Eye (tissue), 1 donor: ENCODE measurements at regions not wholly inside any gene's neighbourhood (a gene's known extent, or its start where the extent isn't known, plus 50 kb on each side); places are given as distances from the start of the nearest gene placed in this dataset.
A peak's percentile ranks its signal among the peaks of the same experiment; 100 is the strongest.

ENCODE experiments used
- DNase-seq: peaks from one replicate; pipeline ENCODE4 v3.0.0-alpha.2; 2015

GRCh38 chr12:128055567-128055966, 211.4 kb upstream of the TMEM132C start:
- peak; percentile 43 for DNase-seq

DNA sequence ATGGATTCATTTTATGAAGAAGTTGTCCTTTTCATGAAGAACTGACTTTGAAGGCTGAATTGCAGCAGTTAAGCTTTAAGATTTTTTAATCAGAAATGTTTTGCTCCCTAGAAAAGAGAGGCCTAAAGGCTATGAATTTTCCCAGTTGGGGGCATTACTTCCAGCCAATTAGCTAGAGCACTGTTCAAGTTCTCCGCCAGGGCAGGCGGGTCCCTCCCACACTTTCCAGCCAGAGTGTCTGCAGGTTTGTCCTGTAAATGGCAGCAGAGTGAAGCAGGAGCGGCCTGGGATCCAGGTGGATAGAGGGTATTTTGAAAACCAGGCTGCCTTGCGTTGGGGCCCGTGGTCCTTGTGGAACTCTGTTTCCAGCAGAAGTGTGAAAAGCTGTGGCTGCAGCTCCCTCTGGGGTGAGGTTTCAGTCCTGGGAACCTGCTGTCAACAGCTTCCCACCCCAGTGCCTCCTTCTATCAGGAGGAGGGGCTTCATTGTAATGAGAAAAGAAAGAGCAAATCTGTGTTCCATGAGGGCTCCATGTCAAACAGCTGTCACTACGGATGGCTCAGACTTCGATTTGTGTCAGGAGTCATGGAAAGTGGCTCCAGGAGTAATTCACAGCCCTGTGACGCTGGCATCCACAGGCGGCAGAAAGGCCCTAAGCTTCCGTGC, 210.7 kb upstream of the TMEM132C start:
- peak; percentile 90 for DNase-seq

DNA sequence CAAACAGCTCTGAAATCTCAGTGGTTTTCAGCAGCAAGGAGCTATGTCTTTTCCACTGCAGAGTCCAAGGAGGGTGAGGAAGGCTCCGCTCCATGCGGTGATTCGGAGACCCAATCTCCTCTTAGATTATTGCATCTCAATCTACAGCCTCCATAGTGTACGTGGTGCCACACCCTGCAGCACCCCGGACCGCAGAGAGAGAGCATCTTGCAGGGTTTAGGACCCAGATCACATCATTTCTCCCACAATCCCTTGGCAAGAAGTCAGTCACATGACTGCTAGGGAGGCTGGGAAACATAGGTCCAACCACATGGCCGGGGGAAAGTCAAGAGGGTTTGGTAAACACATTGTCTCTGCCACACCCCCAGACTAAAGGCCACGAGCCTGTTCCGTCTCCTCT, 209.4 kb upstream of the TMEM132C start:
- DNase-seq, result no peak

- DNase-seq, result no peak
Observed at GRCh38 chr12:128059621-128060370, 207.2 kb upstream of the TMEM132C start.

GRCh38 chr12:128068211-128068610, 198.8 kb upstream of the TMEM132C start:
- DNase-seq, result no peak

- DNase-seq, result peak; percentile 83
Observed at GRCh38 chr12:128069359-128069997, 197.5 kb upstream of the TMEM132C start.

DNA sequence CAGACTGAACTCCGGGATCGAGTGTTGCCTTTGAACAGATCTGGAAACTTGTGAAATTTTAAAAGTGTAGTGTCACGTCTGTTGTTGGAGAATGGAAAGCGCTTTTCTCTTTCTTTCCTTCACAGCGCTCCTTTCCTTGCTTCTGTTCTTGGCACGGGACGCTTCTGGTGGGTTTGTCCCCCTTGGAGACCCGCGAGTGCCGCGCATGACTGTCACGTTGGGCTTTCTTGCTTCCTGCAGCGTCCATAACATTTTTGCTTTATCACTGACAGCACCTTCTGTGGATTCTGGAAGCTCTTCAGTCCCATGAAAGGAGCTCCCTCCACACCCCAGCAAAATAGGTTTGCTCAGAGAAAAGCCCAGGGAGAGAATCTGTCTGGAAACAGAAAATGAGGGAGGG, 193.0 kb upstream of the TMEM132C start:
- no peak for DNase-seq

DNA sequence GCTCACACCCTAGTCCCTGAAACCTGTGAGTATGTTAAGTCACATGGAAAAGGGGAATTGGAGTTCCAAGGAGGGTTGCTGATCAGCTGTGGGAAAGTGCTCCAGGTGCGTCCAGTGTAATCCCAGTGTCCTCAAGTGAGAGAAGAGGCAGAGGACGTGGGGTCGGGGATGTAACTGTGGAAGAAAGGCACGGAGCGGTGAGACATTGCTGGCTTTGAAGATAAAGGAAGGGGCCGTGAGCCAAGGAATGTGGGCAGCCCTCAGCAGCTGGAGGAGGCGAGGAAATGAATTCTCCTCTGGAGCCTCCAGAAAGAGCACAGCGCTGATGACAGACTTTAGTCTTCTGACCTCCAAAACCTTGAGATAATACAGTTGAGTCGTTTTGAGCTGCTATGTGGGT, 191.6 kb upstream of the TMEM132C start:
- no peak for DNase-seq

- DNase-seq, result no peak
Observed at GRCh38 chr12:128076188-128076587, 190.8 kb upstream of the TMEM132C start.

DNA sequence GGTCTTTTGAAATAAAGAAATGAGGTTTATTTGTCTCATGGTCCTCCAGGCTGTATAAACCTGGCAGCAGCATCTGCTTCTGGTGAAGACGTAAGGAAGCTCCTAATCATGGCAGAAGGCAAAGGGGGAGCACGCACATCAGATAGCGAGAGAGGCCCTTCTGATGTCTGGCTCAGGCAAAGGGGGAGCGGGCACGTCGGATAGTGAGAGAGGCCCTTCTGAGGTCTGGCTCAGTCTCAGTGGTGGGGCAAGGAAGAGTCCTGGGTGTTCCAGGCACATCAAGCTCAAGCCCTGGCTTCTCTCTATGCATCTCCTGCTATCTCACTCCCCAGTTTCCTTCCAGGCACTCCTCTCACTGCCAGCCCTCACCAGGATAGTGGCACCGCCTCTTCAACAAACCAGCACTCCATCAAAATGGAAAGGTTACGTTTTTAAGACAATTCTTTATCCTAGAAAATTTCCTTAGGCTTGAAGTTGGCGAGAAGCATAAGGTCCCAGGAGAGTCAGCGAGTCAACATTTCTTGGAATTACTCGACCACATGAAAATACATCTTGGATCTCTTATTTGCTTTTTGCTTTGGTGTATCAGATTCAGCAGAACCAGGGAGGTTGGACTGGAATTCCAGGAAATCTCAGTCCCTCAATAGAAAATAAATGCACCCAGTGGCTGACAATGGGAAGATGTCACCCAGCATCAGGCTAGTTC, 189.6 kb upstream of the TMEM132C start:
- DNase-seq, result no peak

DNA sequence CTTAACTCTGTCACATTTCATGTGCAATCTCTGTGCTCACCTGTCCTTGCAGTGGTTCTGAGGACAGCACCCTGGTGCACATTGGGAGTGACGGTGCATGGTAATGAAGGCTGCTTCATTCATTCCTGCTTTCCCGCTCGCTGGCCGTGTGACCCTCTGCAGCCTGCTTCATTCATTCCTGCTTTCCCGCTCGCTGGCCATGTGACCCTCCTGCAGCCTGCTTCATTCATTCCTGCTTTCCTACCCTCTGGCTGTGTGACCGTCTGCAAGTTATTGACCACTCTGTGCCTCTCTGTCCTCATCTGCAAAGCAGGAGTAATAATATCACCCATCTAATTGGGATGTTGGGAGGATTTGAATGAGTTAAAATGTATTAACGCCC, 189.1 kb upstream of the TMEM132C start:
- DNase-seq, result no peak

DNA sequence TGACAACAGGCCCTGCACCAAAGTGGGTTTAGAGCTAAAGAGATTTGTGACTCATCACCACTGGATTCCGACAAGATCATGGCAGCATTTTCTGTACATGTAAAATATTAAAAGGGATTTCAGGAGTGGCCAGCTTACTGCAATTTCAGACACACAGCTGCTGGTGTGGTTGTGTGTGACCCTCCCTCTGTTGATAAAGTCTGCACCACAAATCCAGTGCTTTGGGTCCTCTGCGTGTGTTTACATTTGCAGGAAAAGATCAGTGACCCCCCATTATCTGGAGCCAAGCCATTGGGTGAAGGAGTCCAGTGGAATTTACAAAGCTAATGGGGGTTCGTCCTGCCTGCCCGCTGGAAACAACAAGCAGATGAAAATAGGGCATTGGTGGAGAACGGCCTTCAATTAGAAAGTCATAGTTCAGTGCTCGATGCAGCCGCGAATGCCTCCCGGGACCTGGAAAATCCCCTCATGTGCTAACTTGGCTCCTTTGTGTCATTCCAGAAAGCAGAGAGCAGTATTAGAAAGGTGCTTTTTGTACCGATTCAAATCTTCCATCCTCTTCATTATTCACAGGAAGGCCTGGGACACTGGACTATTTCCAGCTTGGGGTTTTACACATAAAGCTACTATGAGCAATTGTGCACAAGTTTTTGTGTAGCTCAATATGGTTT, 188.5 kb upstream of the TMEM132C start:
- DNase-seq, result peak; percentile 49

DNA sequence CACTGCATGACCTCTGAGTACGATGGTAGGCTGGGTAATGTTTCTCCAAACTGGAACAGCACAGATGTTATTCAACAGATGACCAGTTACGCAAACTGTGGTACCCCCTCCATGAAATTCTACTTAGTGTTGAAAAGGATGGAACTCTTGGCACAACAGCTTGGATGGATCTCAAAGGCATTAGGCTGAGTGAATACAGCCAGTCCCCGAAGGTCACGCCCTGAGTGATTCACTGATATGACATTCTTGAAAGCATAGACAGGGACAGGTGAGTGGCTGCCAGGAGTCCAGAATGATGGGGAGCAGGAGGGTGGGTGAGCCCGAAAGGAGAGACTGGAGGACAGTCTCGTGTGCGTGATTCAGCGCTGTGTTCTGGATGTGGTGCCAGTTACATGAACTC, 187.5 kb upstream of the TMEM132C start:
- DNase-seq, result no peak

GRCh38 chr12:128083132-128083729, 183.7 kb upstream of the TMEM132C start:
- DNase-seq, result no peak

- DNase-seq, result no peak
Observed at GRCh38 chr12:128088926-128089325, 178.0 kb upstream of the TMEM132C start.

DNA sequence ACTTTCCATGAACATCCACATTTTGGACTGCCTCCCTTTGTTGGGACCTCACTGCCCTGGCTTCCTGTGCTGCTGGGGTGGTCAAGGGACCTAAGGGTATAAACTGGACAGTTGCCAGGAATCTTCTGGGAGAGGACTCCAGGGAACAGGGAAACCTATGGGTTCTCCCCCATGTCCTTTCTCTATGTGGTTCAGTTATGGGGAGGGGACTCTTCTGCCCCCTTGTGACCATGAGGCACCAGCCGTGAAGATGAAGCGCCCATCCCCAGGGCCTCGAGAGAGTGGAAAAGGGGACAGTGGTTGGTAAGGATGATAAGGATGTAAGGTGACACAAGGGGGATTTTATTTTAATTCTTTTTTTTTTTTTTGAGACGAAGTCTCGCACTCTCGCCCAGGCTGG, 177.0 kb upstream of the TMEM132C start:
- DNase-seq, result no peak

GRCh38 chr12:128091101-128091720, 175.8 kb upstream of the TMEM132C start:
- peak; percentile 70 for DNase-seq

GRCh38 chr12:128091951-128092382, 175.0 kb upstream of the TMEM132C start:
- no peak for DNase-seq

DNA sequence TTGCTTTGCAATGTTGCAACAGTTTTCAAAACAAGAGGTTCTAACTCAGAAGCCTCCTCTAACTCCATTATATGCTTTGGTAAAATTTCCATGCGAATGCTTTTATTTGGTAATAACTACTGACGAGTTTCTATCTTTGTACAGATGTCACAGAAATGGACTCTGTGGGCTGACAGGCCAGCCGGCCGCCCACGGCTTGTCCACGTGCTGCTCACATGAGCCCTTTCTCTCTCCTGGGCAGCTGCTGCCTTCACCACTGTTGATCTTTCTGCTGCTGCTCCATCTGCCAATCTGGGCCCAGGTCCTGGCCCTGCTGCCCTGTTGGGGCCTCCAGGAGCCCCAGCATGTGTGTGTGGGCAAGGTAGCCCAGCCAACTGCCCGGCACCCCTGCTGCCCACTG, 168.2 kb upstream of the TMEM132C start:
- DNase-seq, result no peak

DNA sequence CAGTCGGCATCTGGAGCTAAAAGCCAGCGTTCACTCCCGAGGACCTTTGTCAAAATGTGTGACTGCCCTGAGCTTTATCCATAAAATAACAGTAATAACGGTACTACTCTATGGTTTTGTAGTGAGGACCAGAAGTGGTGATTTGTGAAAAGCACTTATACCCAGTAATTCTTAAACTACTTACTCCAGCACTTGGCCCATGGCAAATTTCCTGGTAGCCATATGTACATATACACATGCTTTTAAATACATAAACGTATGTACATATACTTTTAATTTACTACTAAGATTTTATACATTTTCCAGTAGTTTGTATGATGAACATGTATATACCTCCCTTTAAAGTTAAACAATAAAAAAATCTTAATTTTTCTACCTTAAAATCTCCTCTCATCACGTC, 163.8 kb upstream of the TMEM132C start:
- no peak for DNase-seq

GRCh38 chr12:128109236-128109635, 157.7 kb upstream of the TMEM132C start:
- no peak for DNase-seq

DNA sequence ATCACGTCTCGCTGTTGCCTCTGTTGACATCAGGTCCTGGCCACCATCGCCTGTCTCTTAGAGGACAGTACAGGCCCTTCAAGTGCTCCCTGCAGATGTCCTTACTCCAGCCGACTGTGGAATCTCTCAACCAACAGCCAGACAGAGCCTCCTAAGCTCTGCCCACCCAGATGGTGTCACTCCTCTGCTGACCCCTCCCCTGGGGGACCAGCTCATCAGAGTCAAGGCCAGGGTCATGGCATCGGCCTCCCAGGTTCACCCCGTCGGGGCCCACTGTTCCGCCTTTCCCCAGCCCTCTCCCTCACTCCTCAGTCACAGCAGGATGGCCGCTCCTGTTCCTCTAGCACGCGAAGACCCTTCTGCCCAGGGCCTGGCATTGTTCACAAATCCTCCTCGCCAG, 157.3 kb upstream of the TMEM132C start:
- no peak for DNase-seq
